Ishikawa (cell line): ENCODE measurements at regions not wholly inside any gene's neighbourhood (a gene's known extent, or its start where the extent isn't known, plus 50 kb on each side); places are given as distances from the start of the nearest gene placed in this dataset.

ENCODE experiments used
- CEBPB ChIP-seq: IDR thresholded peaks from 2 replicates; pipeline ENCODE4 v1.6.1; 2012
- CREB1 ChIP-seq: IDR thresholded peaks from 2 replicates; pipeline ENCODE4 v1.6.1; 2012; ENCODE audit warnings: low read depth
- EGR1 ChIP-seq: IDR thresholded peaks from 2 replicates; pipeline ENCODE4 v1.6.1; 2012
- EP300 ChIP-seq: IDR thresholded peaks from 2 replicates; pipeline ENCODE4 v1.6.1; 2012; ENCODE audit warnings: borderline replicate concordance
- FOXM1 ChIP-seq: IDR thresholded peaks from 2 replicates; pipeline ENCODE4 v1.6.1; 2012; ENCODE audit warnings: low read depth, borderline replicate concordance
- MAX ChIP-seq: IDR thresholded peaks from 2 replicates; pipeline ENCODE4 v1.6.1; 2012
- NFIC ChIP-seq: IDR thresholded peaks from 2 replicates; pipeline ENCODE4 v1.6.1; 2012
- RAD21 ChIP-seq: IDR thresholded peaks from 2 replicates; pipeline ENCODE4 v1.6.1; 2012; ENCODE audit warnings: low read depth
- REST ChIP-seq: IDR thresholded peaks from 2 replicates; pipeline ENCODE4 v1.6.1; 2012; ENCODE audit warnings: low read depth, mild to moderate bottlenecking
- TAF1 ChIP-seq: IDR thresholded peaks from 2 replicates; pipeline ENCODE4 v1.6.1; 2012; ENCODE audit warnings: low read depth, mild to moderate bottlenecking
- TCF12 ChIP-seq: IDR thresholded peaks from 2 replicates; pipeline ENCODE4 v1.6.1; 2012; ENCODE audit warnings: low read depth
- TEAD4 ChIP-seq: IDR thresholded peaks from 2 replicates; pipeline ENCODE4 v1.6.1; 2012
- USF1 ChIP-seq: IDR thresholded peaks from 2 replicates; pipeline ENCODE4 v1.6.1; 2012
- YY1 ChIP-seq: IDR thresholded peaks from 2 replicates; pipeline ENCODE4 v1.6.1; 2012; ENCODE audit warnings: low read depth
- ZBTB7A ChIP-seq: IDR thresholded peaks from 2 replicates; pipeline ENCODE4 v1.6.1; 2012; ENCODE audit warnings: low read depth

GRCh38 chr10:2777666-2778355 lies 289.5 kb upstream of the PFKP start:
- no peak for TF ChIP-seq USF1
- TF ChIP-seq REST, result no peak
- TF ChIP-seq TAF1, result no peak

GRCh38 chr10:2772816-2773631 lies 294.3 kb upstream of the PFKP start:
- no peak for TF ChIP-seq RAD21
- TF ChIP-seq CEBPB, result no peak
- no peak for TF ChIP-seq EGR1
- TF ChIP-seq FOXM1, result no peak
- TF ChIP-seq EP300, result no peak
- no peak for TF ChIP-seq CREB1
- TF ChIP-seq TCF12, result no peak
- TF ChIP-seq USF1, result no peak
- TF ChIP-seq TEAD4, result no peak

- TF ChIP-seq NFIC, result no peak
- TF ChIP-seq CREB1, result no peak
- no peak for TF ChIP-seq ZBTB7A
- TF ChIP-seq CEBPB, result no peak
- no peak for TF ChIP-seq TCF12
- no peak for TF ChIP-seq FOXM1
- TF ChIP-seq TEAD4, result no peak
- no peak for TF ChIP-seq MAX
- no peak for TF ChIP-seq RAD21
- TF ChIP-seq TAF1, result no peak
- TF ChIP-seq REST, result no peak
- TF ChIP-seq EP300, result no peak
- TF ChIP-seq EGR1, result no peak
- TF ChIP-seq YY1, result no peak
- TF ChIP-seq USF1, result no peak
Measured at GRCh38 chr10:2772135-2772534, 295.2 kb upstream of the PFKP start.

- no peak for TF ChIP-seq USF1
- no peak for TF ChIP-seq CREB1
- no peak for TF ChIP-seq RAD21
- TF ChIP-seq TAF1, result no peak
- TF ChIP-seq TCF12, result no peak
- no peak for TF ChIP-seq REST
- no peak for TF ChIP-seq EGR1
- no peak for TF ChIP-seq MAX
- TF ChIP-seq YY1, result no peak
- TF ChIP-seq NFIC, result no peak
Measured at GRCh38 chr10:2761971-2762370, 305.4 kb upstream of the PFKP start.
